Type B pancreatic cell (in vitro differentiated cells): ENCODE measurements at regions not wholly inside any gene's neighbourhood (a gene's known extent, or its start where the extent isn't known, plus 50 kb on each side); places are given as distances from the start of the nearest gene placed in this dataset.

Experiments
- DNase-seq: peaks from one replicate; pipeline ENCODE4 v3.0.0; 2021; ENCODE audit warnings: mixed read lengths; ENCODE audit not compliant: unreplicated experiment; ENCODE audit errors: extremely low spot score
- H3K27ac Mint-ChIP-seq: 2 replicates; pipeline ENCODE4 v1.8.0; 2021; ENCODE audit warnings: mild to moderate bottlenecking, mixed read lengths
- H3K27me3 Mint-ChIP-seq: 2 replicates; pipeline ENCODE4 v1.8.0; 2021; ENCODE audit warnings: mixed read lengths
- H3K36me3 Mint-ChIP-seq: 2 replicates; pipeline ENCODE4 v1.8.0; 2021; ENCODE audit warnings: mixed read lengths
- H3K4me1 Mint-ChIP-seq: one replicate; pipeline ENCODE4 v1.8.0; 2021; ENCODE audit warnings: mixed read lengths; ENCODE audit not compliant: unreplicated experiment
- H3K4me3 Mint-ChIP-seq: 2 replicates; pipeline ENCODE4 v1.8.0; 2021; ENCODE audit warnings: mild to moderate bottlenecking, mixed read lengths
- H3K9me3 Mint-ChIP-seq: 2 replicates; pipeline ENCODE4 v1.8.0; 2021; ENCODE audit warnings: mixed read lengths
- TF ChIP-seq, protein P1 (sequence below): fragments of 200-600 bp; sonication (generic); conservative IDR thresholded peaks from 2 replicates; pipeline ENCODE4 v1.5.0; 2021; ENCODE audit warnings: antibody characterized with exemption, mild to moderate bottlenecking

- Mint-ChIP-seq H3K9me3 (no peaks in the 10 kb centered on the region), H3K4me1 (peaks cover 18% of the 10 kb centered on the region), H3K27me3 (no peaks in the 10 kb centered on the region), H3K27ac (no peak overlapping the region), H3K4me3 (no peak overlapping the region), H3K36me3 (no peaks in the 10 kb centered on the region)
- TF ChIP-seq, protein P1, sequence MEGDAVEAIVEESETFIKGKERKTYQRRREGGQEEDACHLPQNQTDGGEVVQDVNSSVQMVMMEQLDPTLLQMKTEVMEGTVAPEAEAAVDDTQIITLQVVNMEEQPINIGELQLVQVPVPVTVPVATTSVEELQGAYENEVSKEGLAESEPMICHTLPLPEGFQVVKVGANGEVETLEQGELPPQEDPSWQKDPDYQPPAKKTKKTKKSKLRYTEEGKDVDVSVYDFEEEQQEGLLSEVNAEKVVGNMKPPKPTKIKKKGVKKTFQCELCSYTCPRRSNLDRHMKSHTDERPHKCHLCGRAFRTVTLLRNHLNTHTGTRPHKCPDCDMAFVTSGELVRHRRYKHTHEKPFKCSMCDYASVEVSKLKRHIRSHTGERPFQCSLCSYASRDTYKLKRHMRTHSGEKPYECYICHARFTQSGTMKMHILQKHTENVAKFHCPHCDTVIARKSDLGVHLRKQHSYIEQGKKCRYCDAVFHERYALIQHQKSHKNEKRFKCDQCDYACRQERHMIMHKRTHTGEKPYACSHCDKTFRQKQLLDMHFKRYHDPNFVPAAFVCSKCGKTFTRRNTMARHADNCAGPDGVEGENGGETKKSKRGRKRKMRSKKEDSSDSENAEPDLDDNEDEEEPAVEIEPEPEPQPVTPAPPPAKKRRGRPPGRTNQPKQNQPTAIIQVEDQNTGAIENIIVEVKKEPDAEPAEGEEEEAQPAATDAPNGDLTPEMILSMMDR, result no peak
- no peak for DNase-seq
Measured at GRCh38 chr2:206218796-206219499, 55.5 kb upstream of the ZDBF2 start.

- Mint-ChIP-seq H3K27ac (no peak overlapping the region), H3K4me3 (no peak overlapping the region), H3K27me3 (no peaks in the 10 kb centered on the region), H3K4me1 (peaks cover 18% of the 10 kb centered on the region), H3K9me3 (no peaks in the 10 kb centered on the region), H3K36me3 (no peaks in the 10 kb centered on the region)
- TF ChIP-seq, protein P1, result no peak
- no peak for DNase-seq
Measured at GRCh38 chr2:206219957-206220356, 54.5 kb upstream of the ZDBF2 start.

DNA sequence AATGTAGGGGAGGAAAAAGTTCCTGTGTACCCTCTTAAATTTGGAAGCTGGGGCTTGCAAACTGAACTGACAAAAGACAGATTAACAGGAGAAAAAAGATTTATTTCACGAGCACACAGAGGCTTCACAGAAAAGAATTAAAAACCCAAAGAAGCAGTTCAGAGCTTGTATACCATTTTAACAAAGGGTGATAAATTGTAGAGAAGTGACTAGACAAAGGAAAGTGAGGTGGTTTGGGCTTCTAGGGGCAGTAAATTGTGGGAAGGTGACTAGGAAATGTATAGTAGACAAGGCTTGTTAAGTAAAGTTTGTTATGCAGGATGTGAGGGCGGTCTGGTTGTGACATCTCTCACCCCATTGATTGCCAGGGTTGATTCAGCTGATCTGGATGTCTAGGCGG, 53.5 kb upstream of the ZDBF2 start:
- no peak for DNase-seq
- Mint-ChIP-seq H3K4me3 (no peak overlapping the region), H3K36me3 (no peaks in the 10 kb centered on the region), H3K27ac (no peak overlapping the region), H3K27me3 (no peaks in the 10 kb centered on the region), H3K9me3 (no peaks in the 10 kb centered on the region), H3K4me1 (peaks cover 24% of the 10 kb centered on the region)
- TF ChIP-seq, protein P1, result no peak
